H1 (cell line): ENCODE measurements at regions not wholly inside any gene's neighbourhood (a gene's known extent, or its start where the extent isn't known, plus 50 kb on each side); places are given as distances from the start of the nearest gene placed in this dataset.

Experiments used
- BACH1 ChIP-seq: IDR thresholded peaks from 2 replicates; pipeline ENCODE4 v1.6.1; 2012; ENCODE audit warnings: low read length, improper control_type of control experiment
- CTBP2 ChIP-seq: IDR thresholded peaks from 2 replicates; pipeline ENCODE4 v1.7.0; 2011; ENCODE audit warnings: borderline replicate concordance, mild to moderate bottlenecking, moderate library complexity, mixed read lengths, low read length; ENCODE audit not compliant: insufficient read depth, insufficient read length
- EZH2 ChIP-seq: fragments of 200-600 bp; sonication (generic); IDR thresholded peaks from 2 replicates; pipeline ENCODE4 v1.7.1; 2012; ENCODE audit warnings: low read depth, mild to moderate bottlenecking, moderate library complexity, low read length, inconsistent platforms; ENCODE audit not compliant: severe bottlenecking
- RAD21 ChIP-seq, 2 experiments: IDR thresholded peaks in 1 of 2; conservative IDR thresholded peaks in 1 of 2; 2 replicates each; pipeline ENCODE4 v1.6.1; 2011; ENCODE audit warnings: low read depth in 2 of 2, low read length in 2 of 2, improper control_type of control experiment in 1 of 2, inconsistent platforms in 1 of 2, mild to moderate bottlenecking in 1 of 2, moderate library complexity in 1 of 2
- TF ChIP-seq, protein P1 (sequence below): IDR thresholded peaks from 2 replicates; pipeline ENCODE4 v1.6.1; 2012; ENCODE audit warnings: inconsistent platforms

- TF ChIP-seq, protein P1, sequence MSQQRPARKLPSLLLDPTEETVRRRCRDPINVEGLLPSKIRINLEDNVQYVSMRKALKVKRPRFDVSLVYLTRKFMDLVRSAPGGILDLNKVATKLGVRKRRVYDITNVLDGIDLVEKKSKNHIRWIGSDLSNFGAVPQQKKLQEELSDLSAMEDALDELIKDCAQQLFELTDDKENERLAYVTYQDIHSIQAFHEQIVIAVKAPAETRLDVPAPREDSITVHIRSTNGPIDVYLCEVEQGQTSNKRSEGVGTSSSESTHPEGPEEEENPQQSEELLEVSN, result no peak
- TF ChIP-seq RAD21 (IDR thresholded peaks at IDR 0.05 in 1 of 2, conservative IDR thresholded peaks at IDR 0.05 in 1 of 2; ENCODE audit: low read depth in 2 of 2, low read length in 2 of 2) (no peak), BACH1 (no peak), EZH2 (no peak), CTBP2 (no peak)
These were observed 287.9 kb upstream of the NOCT start (continued) for GRCh38 chr4:138727731-138728130.
